Erythroblast (primary cell): ENCODE measurements at regions not wholly inside any gene's neighbourhood (a gene's known extent, or its start where the extent isn't known, plus 50 kb on each side); places are given as distances from the start of the nearest gene placed in this dataset.

Experiments used
- GATA1 ChIP-seq: IDR thresholded peaks from 2 replicates; pipeline ENCODE4 v1.6.1; 2011; ENCODE audit warnings: low read depth, mild to moderate bottlenecking, control low read depth, low read length, moderate library complexity
- POLR2A ChIP-seq: IDR thresholded peaks from 2 replicates; pipeline ENCODE4 v1.6.1; 2011; ENCODE audit warnings: mild to moderate bottlenecking, low read length

- TF ChIP-seq POLR2A (no peak), GATA1 (no peak)
Measured at GRCh38 chr1:90347366-90347765, 352.5 kb downstream of the ZNF326 start.
